Esophagus squamous epithelium (tissue), 5 donors: ENCODE measurements at regions not wholly inside any gene's neighbourhood (a gene's known extent, or its start where the extent isn't known, plus 50 kb on each side); places are given as distances from the start of the nearest gene placed in this dataset.

Experiments
- DNase-seq: peaks from one replicate; lab custom pipeline; 2025; lab: John Stamatoyannopoulos, UW
- H3K27ac ChIP-seq, 4 donors: fragments of 200-600 bp; sonication (generic); one replicate each; pipeline ENCODE4 v1.5.1; 2016 to 2019; ENCODE audit warnings: mild to moderate bottlenecking in 1 of 4
- H3K27me3 ChIP-seq, 4 donors: fragments of 200-600 bp; sonication (generic); 1 replicate in 3 of 4; 2 replicates in 1 of 4; pipeline versions ENCODE4 v1.5.1 to v1.6.0; 2017 to 2021; ENCODE audit warnings: antibody characterized with exemption in 1 of 4
- H3K36me3 ChIP-seq, 3 donors: fragments of 200-600 bp; sonication (generic); one replicate each; pipeline ENCODE4 v1.5.1; 2016 to 2019
- H3K4me1 ChIP-seq, 3 donors: fragments of 200-600 bp; sonication (generic); one replicate each; pipeline ENCODE4 v1.5.1; 2017 to 2019
- H3K4me3 ChIP-seq, 4 donors: fragments of 200-600 bp; sonication (generic); 1 replicate in 3 of 4; 2 replicates in 1 of 4; pipeline ENCODE4 v1.5.1; 2016 to 2019; ENCODE audit warnings: mild to moderate bottlenecking in 2 of 4, moderate library complexity in 1 of 4
- H3K9me3 ChIP-seq, 3 donors: fragments of 200-600 bp; sonication (generic); one replicate each; pipeline ENCODE4 v1.5.1; 2016 to 2019
- CTCF ChIP-seq, 6 experiments: fragments of 450-650 bp in 4 of 6; fragments of 200-600 bp in 2 of 6; sonication (generic) in 2 of 6; IDR thresholded peaks; one replicate each; pipeline ENCODE4 v1.5.1; 2016 to 2019; ENCODE audit warnings: antibody characterized with exemption in 6 of 6, mild to moderate bottlenecking in 4 of 6, moderate library complexity in 4 of 6
- POLR2A ChIP-seq, 4 donors: fragments of 450-650 bp; IDR thresholded peaks; one replicate each; pipeline ENCODE4 v1.6.1; 2017; ENCODE audit warnings: antibody characterized with exemption in 4 of 4, mild to moderate bottlenecking in 4 of 4, moderate library complexity in 3 of 4
- WGBS, 2 donors: methylation state at CpG; one replicate each; pipeline ENCODE4 v1.1.5; 2018; 5-methylcytosine and 5-hydroxymethylcytosine counted together
- intact Hi-C: fragments of 100-400 bp; cut with DNase I; formaldehyde crosslinking; loops from one replicate; pipeline ENCODE4 v1.15.0; 2022
- small RNA-seq, 4 donors: library from RNA; depleted of rRNA; stranded (forward); fragments of <200 nt; gene quantifications; one replicate each; pipeline ENCODE3, GENCODE V24; 2016
- donor health status: DM: yes; HTN: yes; CAD: no.

GRCh38 chr4:79466621-79467020 is 58.6 kb upstream of the GK2 start:
- Histone ChIP-seq H3K36me3 (no peaks in the 10 kb centered on the region), H3K27me3 (no peaks in the 10 kb centered on the region), H3K4me1 (no peaks in the 10 kb centered on the region), H3K4me3 (no peak overlapping the region), H3K9me3 (no peaks in the 10 kb centered on the region), H3K27ac (no peak overlapping the region)
- no peak for TF ChIP-seq POLR2A (IDR thresholded peaks at IDR 0.05)
- TF ChIP-seq CTCF (IDR thresholded peaks at IDR 0.05): no peak
- DNase-seq: no peak
- intact Hi-C loops: no loop called here
- WGBS, 2 donors: 35 to 42% methylated on average over 1 of the region's 1 CpG

Small RNA genes in the stretch of these regions (small RNA-seq; reads per million reads assigned to genes)
- 0 reads per million in 4 donors for gene RF00072
